ENCODE measurements at regions not wholly inside any gene's neighbourhood (a gene's known extent, or its start where the extent isn't known, plus 50 kb on each side); places are given as distances from the start of the nearest gene placed in this dataset.

GRCh38 chr2:151042964-151043363 lies 218.7 kb downstream of the RBM43 start:
- H3K36me3 ChIP-seq (ENCODE audit: control insufficient read depth in 2 of 3, insufficient read depth in 3 of 3, low read length in 3 of 3): no peaks in the 10 kb centered on the region
- no peaks in the 10 kb centered on the region for H3K4me1 Mint-ChIP-seq
- ATAC-seq: no peak

GRCh38 chr2:151040039-151040438 lies 221.6 kb downstream of the RBM43 start:
- ATAC-seq (no peak), DNase-seq (no peak)
- no peak overlapping the region for H3K4me3 ChIP-seq (ENCODE audit: low read length)
- no peaks in the 10 kb centered on the region for H3K27me3 ChIP-seq (ENCODE audit: control insufficient read depth in 2 of 2, insufficient read depth in 2 of 2, low read length in 2 of 2)
- H3K9me3 ChIP-seq (ENCODE audit: control insufficient read depth in 2 of 3, low read length in 3 of 3): no peaks in the 10 kb centered on the region
- intact Hi-C loops (cut with micrococcal nuclease): no loop called here
- H3K27ac ChIP-seq (ENCODE audit: low read depth, low read length): no peak overlapping the region
- no peaks in the 10 kb centered on the region for H3K36me3 ChIP-seq (ENCODE audit: control insufficient read depth in 2 of 3, insufficient read depth in 3 of 3, low read length in 3 of 3)
- no peaks in the 10 kb centered on the region for H3K4me1 Mint-ChIP-seq
- no peak overlapping the region for H3K4me3 Mint-ChIP-seq
- CTCF ChIA-PET: no interaction called here
- peaks cover 0 to 4% (median 0%) of the 10 kb centered on the region in 11 donors for H3K9me3 Mint-ChIP-seq
- H3K27me3 Mint-ChIP-seq: peaks cover 0 to 19% (median 14%) of the 10 kb centered on the region in 5 donors
- no peaks in the 10 kb centered on the region for H3K4me1 ChIP-seq (ENCODE audit: control insufficient read depth in 2 of 2, insufficient read depth in 2 of 2, low read length in 2 of 2)
- H3K27ac Mint-ChIP-seq: no peak overlapping the region
- POLR2A ChIA-PET: no interaction called here
- H3K36me3 Mint-ChIP-seq: no peaks in the 10 kb centered on the region

More at GRCh38 chr2:151042964-151043363, 218.7 kb downstream of the RBM43 start:
- Histone ChIP-seq H3K27ac (ENCODE audit: low read depth, low read length) (no peak overlapping the region), H3K4me3 (ENCODE audit: low read length) (no peak overlapping the region), H3K4me1 (ENCODE audit: control insufficient read depth in 2 of 2, insufficient read depth in 2 of 2, low read length in 2 of 2) (no peaks in the 10 kb centered on the region), H3K9me3 (ENCODE audit: control insufficient read depth in 2 of 3, low read length in 3 of 3) (no peaks in the 10 kb centered on the region), H3K27me3 (ENCODE audit: control insufficient read depth in 2 of 2, insufficient read depth in 2 of 2, low read length in 2 of 2) (no peaks in the 10 kb centered on the region)
- H3K9me3 Mint-ChIP-seq: peaks cover 0 to 4% (median 0%) of the 10 kb centered on the region in 11 donors
- H3K27ac Mint-ChIP-seq: no peak overlapping the region
- H3K36me3 Mint-ChIP-seq: no peaks in the 10 kb centered on the region
- peaks cover 0 to 21% (median 12%) of the 10 kb centered on the region in 5 donors for H3K27me3 Mint-ChIP-seq
- no peak for DNase-seq
- CTCF ChIA-PET: no interaction called here
- POLR2A ChIA-PET: no interaction called here
- intact Hi-C loops (cut with micrococcal nuclease): no loop called here
- no peak overlapping the region for H3K4me3 Mint-ChIP-seq

GRCh38 chr2:151038516-151038915 lies 223.1 kb downstream of the RBM43 start:
- Histone ChIP-seq H3K4me3 (ENCODE audit: low read length) (no peak overlapping the region), H3K27me3 (ENCODE audit: control insufficient read depth in 2 of 2, insufficient read depth in 2 of 2, low read length in 2 of 2) (no peaks in the 10 kb centered on the region), H3K27ac (ENCODE audit: low read depth, low read length) (no peak overlapping the region), H3K4me1 (ENCODE audit: control insufficient read depth in 2 of 2, insufficient read depth in 2 of 2, low read length in 2 of 2) (no peaks in the 10 kb centered on the region), H3K36me3 (ENCODE audit: control insufficient read depth in 2 of 3, insufficient read depth in 3 of 3, low read length in 3 of 3) (no peaks in the 10 kb centered on the region), H3K9me3 (ENCODE audit: control insufficient read depth in 2 of 3, low read length in 3 of 3) (no peaks in the 10 kb centered on the region)
- DNase-seq (no peak), ATAC-seq (no peak)
- H3K36me3 Mint-ChIP-seq: no peaks in the 10 kb centered on the region
- intact Hi-C loops (cut with micrococcal nuclease): no loop called here
- peaks cover 4 to 25% (median 18%) of the 10 kb centered on the region in 5 donors for H3K27me3 Mint-ChIP-seq
- H3K9me3 Mint-ChIP-seq: peaks cover 0 to 3% (median 0%) of the 10 kb centered on the region in 11 donors
- ChIA-PET CTCF (no interaction called here), POLR2A (no interaction called here)
- no peaks in the 10 kb centered on the region for H3K4me1 Mint-ChIP-seq
- H3K27ac Mint-ChIP-seq: no peak overlapping the region
- H3K4me3 Mint-ChIP-seq: no peak overlapping the region

- Mint-ChIP-seq H3K27ac (no peak overlapping the region), H3K4me1 (no peaks in the 10 kb centered on the region), H3K36me3 (no peaks in the 10 kb centered on the region), H3K4me3 (no peak overlapping the region), H3K9me3 (peaks cover 0 to 3% (median 0%) of the 10 kb centered on the region in 11 donors), H3K27me3 (peaks cover 4 to 29% (median 14%) of the 10 kb centered on the region in 5 donors)
- ATAC-seq (no peak), DNase-seq (no peak)
- no peaks in the 10 kb centered on the region for H3K27me3 ChIP-seq (ENCODE audit: control insufficient read depth in 2 of 2, insufficient read depth in 2 of 2, low read length in 2 of 2)
- no peaks in the 10 kb centered on the region for H3K36me3 ChIP-seq (ENCODE audit: control insufficient read depth in 2 of 3, insufficient read depth in 3 of 3, low read length in 3 of 3)
- intact Hi-C loops (cut with micrococcal nuclease): no loop called here
- H3K9me3 ChIP-seq (ENCODE audit: control insufficient read depth in 2 of 3, low read length in 3 of 3): no peaks in the 10 kb centered on the region
- CTCF ChIA-PET: no interaction called here
- H3K27ac ChIP-seq (ENCODE audit: low read depth, low read length): no peak overlapping the region
- POLR2A ChIA-PET: no interaction called here
- H3K4me3 ChIP-seq (ENCODE audit: low read length): no peak overlapping the region
- no peaks in the 10 kb centered on the region for H3K4me1 ChIP-seq (ENCODE audit: control insufficient read depth in 2 of 2, insufficient read depth in 2 of 2, low read length in 2 of 2)
Observed at GRCh38 chr2:151037434-151037833, 224.2 kb downstream of the RBM43 start.

- intact Hi-C loops (cut with micrococcal nuclease): no loop called here
- H3K27me3 ChIP-seq (ENCODE audit: control insufficient read depth in 2 of 2, insufficient read depth in 2 of 2, low read length in 2 of 2): no peaks in the 10 kb centered on the region
- POLR2A ChIA-PET: no interaction called here
- no peaks in the 10 kb centered on the region for H3K36me3 Mint-ChIP-seq
- peaks cover 0 to 3% (median 0%) of the 10 kb centered on the region in 11 donors for H3K9me3 Mint-ChIP-seq
- H3K27me3 Mint-ChIP-seq: peaks cover 4 to 28% (median 17%) of the 10 kb centered on the region in 5 donors
- no peaks in the 10 kb centered on the region for H3K9me3 ChIP-seq (ENCODE audit: control insufficient read depth in 2 of 3, low read length in 3 of 3)
- H3K4me3 Mint-ChIP-seq: no peak overlapping the region
- no peak overlapping the region for H3K4me3 ChIP-seq (ENCODE audit: low read length)
- H3K4me1 Mint-ChIP-seq: peaks cover 0 to 18% (median 7%) of the 10 kb centered on the region in 7 donors
- CTCF ChIA-PET: interaction anchor here (0.6 kb wide), 1 partner anchor 18 kb away, joined by 3 read pairs; no protein-coding TSS in a partner anchor
- H3K36me3 ChIP-seq (ENCODE audit: control insufficient read depth in 2 of 3, insufficient read depth in 3 of 3, low read length in 3 of 3): no peaks in the 10 kb centered on the region
- no peak overlapping the region for H3K27ac ChIP-seq (ENCODE audit: low read depth, low read length)
- DNase-seq (no peak), ATAC-seq (no peak)
- no peaks in the 10 kb centered on the region for H3K4me1 ChIP-seq (ENCODE audit: control insufficient read depth in 2 of 2, insufficient read depth in 2 of 2, low read length in 2 of 2)
- H3K27ac Mint-ChIP-seq: no peak overlapping the region
Observed at GRCh38 chr2:151033271-151034248, 228.1 kb downstream of the RBM43 start.

- CTCF ChIA-PET: no interaction called here
- H3K27ac Mint-ChIP-seq: no peak overlapping the region
- ATAC-seq: no peak
Observed at GRCh38 chr2:151032741-151033191, 228.9 kb downstream of the RBM43 start.

More at GRCh38 chr2:151032741-151033191, 228.9 kb downstream of the RBM43 start:
- Histone ChIP-seq H3K4me1 (ENCODE audit: control insufficient read depth in 2 of 2, insufficient read depth in 2 of 2, low read length in 2 of 2) (no peaks in the 10 kb centered on the region), H3K27ac (ENCODE audit: low read depth, low read length) (no peak overlapping the region), H3K4me3 (ENCODE audit: low read length) (no peak overlapping the region), H3K27me3 (ENCODE audit: control insufficient read depth in 2 of 2, insufficient read depth in 2 of 2, low read length in 2 of 2) (no peaks in the 10 kb centered on the region), H3K36me3 (ENCODE audit: control insufficient read depth in 2 of 3, insufficient read depth in 3 of 3, low read length in 3 of 3) (no peaks in the 10 kb centered on the region), H3K9me3 (ENCODE audit: control insufficient read depth in 2 of 3, low read length in 3 of 3) (no peaks in the 10 kb centered on the region)
- intact Hi-C loops (cut with micrococcal nuclease): no loop called here
- H3K4me1 Mint-ChIP-seq: peaks cover 0 to 23% (median 11%) of the 10 kb centered on the region in 7 donors
- no peak for DNase-seq
- H3K9me3 Mint-ChIP-seq: peaks cover 0 to 3% (median 0%) of the 10 kb centered on the region in 11 donors
- no peaks in the 10 kb centered on the region for H3K36me3 Mint-ChIP-seq
- POLR2A ChIA-PET: no interaction called here
- no peak overlapping the region for H3K4me3 Mint-ChIP-seq
- peaks cover 4 to 23% (median 13%) of the 10 kb centered on the region in 5 donors for H3K27me3 Mint-ChIP-seq

All from naive thymus-derived CD4-positive, alpha-beta T cell (primary cell).